ENCODE measurements at regions not wholly inside any gene's neighbourhood (a gene's known extent, or its start where the extent isn't known, plus 50 kb on each side); places are given as distances from the start of the nearest gene placed in this dataset.
A peak's percentile ranks its signal among the peaks of the same experiment; 100 is the strongest.
"Not testable (repeated sequence)": the region's sequence is repeated elsewhere in the genome, so short reads cannot be mapped to it uniquely, and the experiment has no call there.

- no peak for DNase-seq (ENCODE audit: low read depth)
Measured at GRCh38 chr4:156545003-156545785, 426.4 kb downstream of the PDGFC start.

GRCh38 chr4:156539376-156539775, 432.2 kb downstream of the PDGFC start:
- DNase-seq (ENCODE audit: low read depth) = no peak

GRCh38 chr4:156538651-156539257, 432.8 kb downstream of the PDGFC start:
- no peak for DNase-seq (ENCODE audit: low read depth)

GRCh38 chr4:156538210-156538609, 433.4 kb downstream of the PDGFC start:
- no peak for DNase-seq (ENCODE audit: low read depth)

GRCh38 chr4:156537286-156537685, 434.3 kb downstream of the PDGFC start:
- no peak for DNase-seq (ENCODE audit: low read depth)

- peak; percentile 5 for DNase-seq (ENCODE audit: low read depth)
Measured at GRCh38 chr4:156536661-156537060, 434.9 kb downstream of the PDGFC start.

- DNase-seq (ENCODE audit: low read depth) = no peak
Measured at GRCh38 chr4:156534205-156534604, 437.4 kb downstream of the PDGFC start.

- DNase-seq (ENCODE audit: low read depth) = no peak
Measured at GRCh38 chr4:156528216-156528615, 443.4 kb downstream of the PDGFC start.

GRCh38 chr4:156527237-156527993, 444.2 kb downstream of the PDGFC start:
- DNase-seq (ENCODE audit: low read depth) = no peak

- DNase-seq (ENCODE audit: low read depth) = no peak
Measured at GRCh38 chr4:156523991-156524390, 447.6 kb downstream of the PDGFC start.

- no peak for DNase-seq (ENCODE audit: low read depth)
Measured at GRCh38 chr4:156523492-156523891, 448.1 kb downstream of the PDGFC start.

GRCh38 chr4:156521631-156522030, 450.0 kb downstream of the PDGFC start:
- no peak for DNase-seq (ENCODE audit: low read depth)

- no peak for DNase-seq (ENCODE audit: low read depth)
Measured at GRCh38 chr4:156517956-156518355, 453.6 kb downstream of the PDGFC start.

- no peak for DNase-seq (ENCODE audit: low read depth)
Measured at GRCh38 chr4:156517546-156517945, 454.1 kb downstream of the PDGFC start.

- no peak for DNase-seq (ENCODE audit: low read depth)
Measured at GRCh38 chr4:156516698-156517097, 454.9 kb downstream of the PDGFC start.

GRCh38 chr4:156515295-156515694, 456.3 kb downstream of the PDGFC start:
- no peak for DNase-seq (ENCODE audit: low read depth)

- DNase-seq (ENCODE audit: low read depth) = peak; percentile 9
Measured at GRCh38 chr4:156512622-156513021, 459.0 kb downstream of the PDGFC start.

GRCh38 chr4:156509921-156510320, 461.7 kb downstream of the PDGFC start:
- DNase-seq (ENCODE audit: low read depth) = not testable (repeated sequence)

GRCh38 chr4:156505341-156505955, 466.2 kb downstream of the PDGFC start:
- DNase-seq (ENCODE audit: low read depth) = no peak

- DNase-seq (ENCODE audit: low read depth) = no peak
Measured at GRCh38 chr4:156503119-156503518, 468.5 kb downstream of the PDGFC start.

GRCh38 chr4:156501962-156502361, 469.6 kb downstream of the PDGFC start:
- no peak for DNase-seq (ENCODE audit: low read depth)

- DNase-seq (ENCODE audit: low read depth) = no peak
Measured at GRCh38 chr4:156499684-156500083, 471.9 kb downstream of the PDGFC start.
